ENCODE measurements at regions not wholly inside any gene's neighbourhood (a gene's known extent, or its start where the extent isn't known, plus 50 kb on each side); places are given as distances from the start of the nearest gene placed in this dataset.

- no peak for DNase-seq (ENCODE audit: low spot score)
- intact Hi-C loops (cut with micrococcal nuclease; ENCODE audit: unreplicated experiment) = no loop called here
- Histone ChIP-seq H3K27ac (ENCODE audit: low read depth, low read length, poor library complexity, severe bottlenecking) (no peak overlapping the region), H3K9me3 (ENCODE audit: low read depth, low read length, poor library complexity, severe bottlenecking) (no peaks in the 10 kb centered on the region), H3K4me3 (ENCODE audit: low read depth, low read length, poor library complexity, severe bottlenecking) (no peak overlapping the region), H3K4me1 (ENCODE audit: insufficient read depth, low read length, poor library complexity, severe bottlenecking) (no peaks in the 10 kb centered on the region), H3K27me3 (replicated peaks; ENCODE audit: insufficient read depth, low read depth, low read length, poor library complexity) (no peaks in the 10 kb centered on the region), H3K36me3 (ENCODE audit: insufficient read depth, low read length, poor library complexity, severe bottlenecking) (no peaks in the 10 kb centered on the region)
- no TSS peak for BruUV-seq (replicated peaks)
- TF ChIP-seq EZH2 (IDR thresholded peaks at IDR 0.05; ENCODE audit: borderline replicate concordance, low read depth, low read length, poor library complexity, severe bottlenecking) (no peak), CTCF (conservative IDR thresholded peaks at IDR 0.05; ENCODE audit: low read depth, low read length) (no peak)
- ChIA-PET CTCF (no interaction called here), POLR2A (ENCODE audit: low non-redundant PET) (no interaction called here)
These were observed 54.6 kb upstream of the GUCY1A1 start for GRCh38 chr4:155612074-155612473.

GRCh38 chr4:155611501-155611900 lies 55.1 kb upstream of the GUCY1A1 start:
- Histone ChIP-seq H3K27me3 (replicated peaks; ENCODE audit: insufficient read depth, low read depth, low read length, poor library complexity) (no peaks in the 10 kb centered on the region), H3K9me3 (ENCODE audit: low read depth, low read length, poor library complexity, severe bottlenecking) (no peaks in the 10 kb centered on the region), H3K27ac (ENCODE audit: low read depth, low read length, poor library complexity, severe bottlenecking) (no peak overlapping the region), H3K36me3 (ENCODE audit: insufficient read depth, low read length, poor library complexity, severe bottlenecking) (no peaks in the 10 kb centered on the region), H3K4me3 (ENCODE audit: low read depth, low read length, poor library complexity, severe bottlenecking) (no peak overlapping the region), H3K4me1 (ENCODE audit: insufficient read depth, low read length, poor library complexity, severe bottlenecking) (no peaks in the 10 kb centered on the region)
- BruUV-seq (replicated peaks) = no TSS peak
- ChIA-PET POLR2A (ENCODE audit: low non-redundant PET) (no interaction called here), CTCF (no interaction called here)
- DNase-seq (ENCODE audit: low spot score) = no peak
- TF ChIP-seq CTCF (conservative IDR thresholded peaks at IDR 0.05; ENCODE audit: low read depth, low read length) (no peak), EZH2 (IDR thresholded peaks at IDR 0.05; ENCODE audit: borderline replicate concordance, low read depth, low read length, poor library complexity, severe bottlenecking) (no peak)
- intact Hi-C loops (cut with micrococcal nuclease; ENCODE audit: unreplicated experiment) = no loop called here

GRCh38 chr4:155610143-155610542 lies 56.5 kb upstream of the GUCY1A1 start:
- Histone ChIP-seq H3K4me3 (ENCODE audit: low read depth, low read length, poor library complexity, severe bottlenecking) (no peak overlapping the region), H3K36me3 (ENCODE audit: insufficient read depth, low read length, poor library complexity, severe bottlenecking) (no peaks in the 10 kb centered on the region), H3K27ac (ENCODE audit: low read depth, low read length, poor library complexity, severe bottlenecking) (no peak overlapping the region), H3K27me3 (replicated peaks; ENCODE audit: insufficient read depth, low read depth, low read length, poor library complexity) (no peaks in the 10 kb centered on the region), H3K4me1 (ENCODE audit: insufficient read depth, low read length, poor library complexity, severe bottlenecking) (no peaks in the 10 kb centered on the region), H3K9me3 (ENCODE audit: low read depth, low read length, poor library complexity, severe bottlenecking) (no peaks in the 10 kb centered on the region)
- TF ChIP-seq CTCF (conservative IDR thresholded peaks at IDR 0.05; ENCODE audit: low read depth, low read length) (no peak), EZH2 (IDR thresholded peaks at IDR 0.05; ENCODE audit: borderline replicate concordance, low read depth, low read length, poor library complexity, severe bottlenecking) (no peak)
- CTCF ChIA-PET = no interaction called here
- no peak for DNase-seq (ENCODE audit: low spot score)
- POLR2A ChIA-PET (ENCODE audit: low non-redundant PET) = no interaction called here
- BruUV-seq (replicated peaks) = no TSS peak
- intact Hi-C loops (cut with micrococcal nuclease; ENCODE audit: unreplicated experiment) = no loop called here
